HCT116 (cell line): ENCODE measurements at regions not wholly inside any gene's neighbourhood (a gene's known extent, or its start where the extent isn't known, plus 50 kb on each side); places are given as distances from the start of the nearest gene placed in this dataset.

ENCODE experiments used
- ATAC-seq: fragments of 200-7000 bp; cut with Tn5 transposase; 2 replicates; pipeline ENCODE4 v1.9.1; 2020; ENCODE audit warnings: mild to moderate bottlenecking, moderate library complexity
- BruUV-seq: library from RNA; stranded (reverse); fragments of 400-500 nt; replicated peaks from 2 replicates; lab custom pipeline; 2021; lab: Mats Ljungman, UMichigan
- CTCF ChIA-PET: fragments of 300-600 bp; sonication (Branson Sonifier 250); formaldehyde crosslinking; loops from one replicate; lab custom pipeline; 2021; ENCODE audit warnings: antibody characterized with exemption; lab: Charles Lee
- POLR2A ChIA-PET: fragments of 300-600, 350-600 bp; sonication (Branson Sonifier 250); formaldehyde crosslinking; loops from one replicate; lab custom pipeline; 2021; ENCODE audit warnings: antibody characterized with exemption; lab: Charles Lee
- RAD21 ChIA-PET, 2 experiments: fragments of 300-600 bp; sonication (Branson Sonifier 250); formaldehyde crosslinking; loops; one replicate each; lab custom pipeline; 2023; ENCODE audit warnings: low total read pairs in 2 of 2; ENCODE audit not compliant: uncharacterized antibody in 2 of 2, unreplicated experiment in 2 of 2, low non-redundant PET in 1 of 2; lab: Charles Lee
- DNase-seq: peaks from one replicate; pipeline ENCODE4 v3.0.0-alpha.2; 2010; ENCODE audit warnings: low read depth, low spot score
- H2AFZ ChIP-seq: fragments of 200-600 bp; shearing (Covaris generic), sonication (generic); 2 replicates; pipeline ENCODE4 v1.6.1; 2017; ENCODE audit warnings: low read depth, mixed run types, mixed read lengths, antibody characterized with exemption, low read length; ENCODE audit not compliant: poor library complexity, severe bottlenecking
- H3K27ac ChIP-seq: 2 replicates; pipeline ENCODE4 v1.5.1; 2012; ENCODE audit warnings: low read depth, low read length
- H3K27me3 ChIP-seq: fragments of 200-600 bp; sonication (generic); 2 replicates; pipeline ENCODE4 v1.6.1; 2016; ENCODE audit warnings: mixed run types, low read length, mixed read lengths; ENCODE audit not compliant: insufficient read depth
- H3K36me3 ChIP-seq, 2 experiments: fragments of 200-500 bp in 1 of 2; fragments of 200-600 bp in 1 of 2; sonication (Bioruptor generic) in 1 of 2; sonication (generic) in 1 of 2; 2 replicates each; pipeline versions ENCODE4 v1.5.1 to v1.6.1; 2014 to 2016; ENCODE audit warnings: low read length in 2 of 2, inconsistent platforms in 1 of 2, mixed read lengths in 1 of 2, mixed run types in 1 of 2; ENCODE audit not compliant: insufficient read depth in 2 of 2, control insufficient read depth in 1 of 2
- H3K4me1 ChIP-seq, 2 experiments: fragments of 200-600 bp in 1 of 2; sonication (generic) in 1 of 2; 2 replicates each; pipeline versions ENCODE4 v1.5.1 to v1.6.1; 2012 to 2017; ENCODE audit warnings: low read length in 2 of 2, inconsistent platforms in 1 of 2, mild to moderate bottlenecking in 1 of 2, mixed read lengths in 1 of 2, mixed run types in 1 of 2, moderate library complexity in 1 of 2; ENCODE audit not compliant: insufficient read depth in 2 of 2, control insufficient read depth in 1 of 2
- H3K4me2 ChIP-seq: fragments of 200-600 bp; sonication (generic); 2 replicates; pipeline ENCODE4 v1.6.1; 2017; ENCODE audit warnings: mixed run types, low read length, mixed read lengths
- H3K4me3 ChIP-seq, 2 experiments: fragments of 200-600 bp in 1 of 2; sonication (generic) in 1 of 2; replicated peaks in 1 of 2; 2 replicates each; pipeline ENCODE4 v1.5.1; 2011 to 2016; ENCODE audit warnings: low read length in 2 of 2, control low read depth in 1 of 2, low read depth in 1 of 2, mild to moderate bottlenecking in 1 of 2, mixed read lengths in 1 of 2, mixed run types in 1 of 2
- H3K79me2 ChIP-seq: fragments of 200-600 bp; sonication (generic); 2 replicates; pipeline ENCODE4 v1.6.1; 2017; ENCODE audit warnings: mild to moderate bottlenecking, mixed run types, low read length, moderate library complexity, mixed read lengths; ENCODE audit not compliant: insufficient read depth
- H3K9ac ChIP-seq: fragments of 200-600 bp; sonication (generic); 2 replicates; pipeline ENCODE4 v1.6.1; 2016; ENCODE audit warnings: low read length, mixed read lengths
- H3K9me2 ChIP-seq: fragments of 200-600 bp; sonication (generic), shearing (Covaris generic); 2 replicates; pipeline ENCODE4 v1.6.1; 2017; ENCODE audit warnings: mixed run types, mild to moderate bottlenecking, moderate library complexity; ENCODE audit not compliant: insufficient read depth
- H3K9me3 ChIP-seq, 2 experiments: fragments of 200-500 bp in 1 of 2; fragments of 200-600 bp in 1 of 2; sonication (Bioruptor generic) in 1 of 2; sonication (generic) in 1 of 2; 2 replicates each; pipeline ENCODE4 v1.6.1; 2014 to 2017; ENCODE audit warnings: low read length in 2 of 2, mixed read lengths in 2 of 2, inconsistent platforms in 1 of 2, low read depth in 1 of 2, mild to moderate bottlenecking in 1 of 2, mixed run types in 1 of 2, moderate library complexity in 1 of 2; ENCODE audit not compliant: control insufficient read depth in 1 of 2, insufficient read depth in 1 of 2
- H4K20me1 ChIP-seq: fragments of 200-600 bp; sonication (generic), shearing (Covaris generic); 2 replicates; pipeline ENCODE4 v1.6.1; 2017; ENCODE audit warnings: mixed run types, mild to moderate bottlenecking, moderate library complexity; ENCODE audit not compliant: insufficient read depth
- CTCF ChIP-seq, 3 experiments: fragments of 200-600 bp in 1 of 3; sonication (generic) in 1 of 3; IDR thresholded peaks in 2 of 3; conservative IDR thresholded peaks in 1 of 3; 2 replicates each; pipeline ENCODE4 v1.5.1; 2012 to 2017; ENCODE audit warnings: low read depth in 2 of 3, low read length in 2 of 3, antibody characterized with exemption in 1 of 3, borderline replicate concordance in 1 of 3, control low read depth in 1 of 3, mild to moderate bottlenecking in 1 of 3, mixed read lengths in 1 of 3, mixed run types in 1 of 3, moderate library complexity in 1 of 3; ENCODE audit not compliant: insufficient read depth in 1 of 3
- ELF1 ChIP-seq: IDR thresholded peaks from 2 replicates; pipeline ENCODE4 v1.6.1; 2012; ENCODE audit warnings: low read depth, borderline replicate concordance
- EZH2 ChIP-seq: fragments of 200-600 bp; sonication (generic); IDR thresholded peaks from 2 replicates; pipeline ENCODE4 v1.6.1; 2017; ENCODE audit warnings: antibody characterized with exemption, mixed run types
- EZH2phosphoT487 ChIP-seq: fragments of 200-600 bp; IDR thresholded peaks from 2 replicates; pipeline ENCODE4 v1.6.1; 2018; ENCODE audit warnings: antibody characterized with exemption, borderline replicate concordance
- FOSL1 ChIP-seq: IDR thresholded peaks from 2 replicates; pipeline ENCODE4 v1.6.1; 2012; ENCODE audit warnings: low read depth
- MAX ChIP-seq: IDR thresholded peaks from 2 replicates; pipeline ENCODE4 v1.6.1; 2012
- POLR2A ChIP-seq: IDR thresholded peaks from 2 replicates; pipeline ENCODE4 v1.7.0; 2011; ENCODE audit warnings: borderline replicate concordance; ENCODE audit not compliant: insufficient read depth, insufficient read length; ENCODE audit errors: extremely low read depth
- POLR2AphosphoS5 ChIP-seq: IDR thresholded peaks from 2 replicates; pipeline ENCODE4 v1.6.1; 2011; ENCODE audit warnings: mild to moderate bottlenecking, low read depth, low read length, moderate library complexity
- RAD21 ChIP-seq: IDR thresholded peaks from 2 replicates; pipeline ENCODE4 v1.6.1; 2012; ENCODE audit warnings: low read depth, mild to moderate bottlenecking
- SIN3A ChIP-seq: IDR thresholded peaks from 2 replicates; pipeline ENCODE4 v1.6.1; 2012; ENCODE audit warnings: low read depth
- SP1 ChIP-seq: IDR thresholded peaks from 2 replicates; pipeline ENCODE4 v1.6.1; 2012; ENCODE audit warnings: low read depth
- SRF ChIP-seq: IDR thresholded peaks from 2 replicates; pipeline ENCODE4 v1.6.1; 2012; ENCODE audit warnings: low read depth
- TCF7L2 ChIP-seq: IDR thresholded peaks from 2 replicates; pipeline ENCODE4 v1.7.0; 2011; ENCODE audit warnings: borderline replicate concordance, inconsistent platforms; ENCODE audit not compliant: insufficient read depth, insufficient read length; ENCODE audit errors: extremely low read depth
- YY1 ChIP-seq: IDR thresholded peaks from 2 replicates; pipeline ENCODE4 v1.6.1; 2011; ENCODE audit warnings: low read length, low read depth, moderate library complexity, mild to moderate bottlenecking; ENCODE audit not compliant: insufficient replicate concordance; ENCODE audit errors: extremely low read depth
- ZBTB33 ChIP-seq: IDR thresholded peaks from 2 replicates; pipeline ENCODE4 v1.6.1; 2011; ENCODE audit warnings: mild to moderate bottlenecking, low read length, moderate library complexity; ENCODE audit not compliant: insufficient replicate concordance; ENCODE audit errors: extremely low read depth
- ZFX ChIP-seq: fragments of 450-650 bp; IDR thresholded peaks from 2 replicates; pipeline ENCODE4 v1.6.1; 2017
- ZNF274 ChIP-seq: fragments of 200-500 bp; sonication (Bioruptor generic); IDR thresholded peaks from 2 replicates; pipeline ENCODE4 v1.6.1; 2014; ENCODE audit warnings: mild to moderate bottlenecking, low read depth, low read length, inconsistent platforms
- intact Hi-C: fragments of 100-400 bp; cut with micrococcal nuclease; formaldehyde crosslinking; loops from 2 replicates; pipeline ENCODE4 v1.10.0; 2022

- CTCF ChIA-PET, result no interaction called here
- RAD21 ChIA-PET, result no interaction called here
- POLR2A ChIA-PET, result no interaction called here
- DNase-seq (no peak), ATAC-seq (no peak)
- no TSS peak for BruUV-seq
- Histone ChIP-seq H3K4me1 (no peaks in the 10 kb centered on the region), H3K4me2 (no peak overlapping the region), H3K9ac (no peak overlapping the region), H3K9me2 (no peaks in the 10 kb centered on the region), H3K4me3 (no peak overlapping the region), H3K36me3 (no peaks in the 10 kb centered on the region), H3K9me3 (no peaks in the 10 kb centered on the region), H3K79me2 (no peaks in the 10 kb centered on the region), H3K27ac (no peak overlapping the region), H3K27me3 (no peaks in the 10 kb centered on the region), H2AFZ (no peak overlapping the region), H4K20me1 (no peaks in the 10 kb centered on the region)
- intact Hi-C loops, result no loop called here
- TF ChIP-seq ZFX (no peak), EZH2 (no peak), SRF (no peak), ZNF274 (no peak), EZH2phosphoT487 (no peak), ELF1 (no peak), POLR2A (no peak), SIN3A (no peak), RAD21 (no peak), FOSL1 (no peak), SP1 (no peak), MAX (no peak), POLR2AphosphoS5 (no peak), YY1 (no peak), ZBTB33 (no peak), CTCF (IDR thresholded peaks at IDR 0.05 in 2 of 3, conservative IDR thresholded peaks at IDR 0.05 in 1 of 3; ENCODE audit: borderline replicate concordance in 1 of 3, insufficient read depth in 1 of 3, low read depth in 2 of 3, low read length in 2 of 3) (no peak), TCF7L2 (no peak)
Measured at GRCh38 chr5:52469420-52469819, 318.3 kb upstream of the ITGA1 start.
